ENCODE measurements at regions not wholly inside any gene's neighbourhood (a gene's known extent, or its start where the extent isn't known, plus 50 kb on each side); places are given as distances from the start of the nearest gene placed in this dataset.
A peak's percentile ranks its signal among the peaks of the same experiment; 100 is the strongest.

- 16 to 40% methylated on average over 2 of the region's 2 CpGs for WGBS, 2 donors
- H3K4me1 ChIP-seq, result no peaks in the 10 kb centered on the region
- no peak for TF ChIP-seq POLR2A (IDR thresholded peaks at IDR 0.05)
- TF ChIP-seq POLR2AphosphoS5 (IDR thresholded peaks at IDR 0.05), result peak in 3 of 4 donors; percentile 45 to 57 (median 52)
- TF ChIP-seq CTCF (IDR thresholded peaks at IDR 0.05), result peak in 3 of 4 experiments; percentile 22 to 41 (median 25)
- no peak for TF ChIP-seq EP300 (IDR thresholded peaks at IDR 0.05)
- DNase-seq, result peak; percentile 89
- intact Hi-C loops (cut with DNase I), result no loop called here
- H3K9me3 ChIP-seq, result no peaks in the 10 kb centered on the region
- no peaks in the 10 kb centered on the region for H3K27me3 ChIP-seq
- no peak overlapping the region for H3K4me3 ChIP-seq
- no peaks in the 10 kb centered on the region for H3K36me3 ChIP-seq
- H3K27ac ChIP-seq, result no peak overlapping the region
Measured at GRCh38 chrX:39705290-39705689, 392.5 kb downstream of the BCOR start.

GRCh38 chrX:39709364-39709763 lies 388.4 kb downstream of the BCOR start:
- H3K4me1 ChIP-seq, result no peaks in the 10 kb centered on the region
- no peak for TF ChIP-seq POLR2A (IDR thresholded peaks at IDR 0.05)
- no peak for TF ChIP-seq EP300 (IDR thresholded peaks at IDR 0.05)
- TF ChIP-seq POLR2AphosphoS5 (IDR thresholded peaks at IDR 0.05), result no peak
- no peak for TF ChIP-seq CTCF (IDR thresholded peaks at IDR 0.05)
- no peaks in the 10 kb centered on the region for H3K27me3 ChIP-seq
- no peak overlapping the region for H3K4me3 ChIP-seq
- no peaks in the 10 kb centered on the region for H3K36me3 ChIP-seq
- H3K27ac ChIP-seq, result no peak overlapping the region
- 100% methylated on average over 1 of the region's 1 CpG for WGBS, 2 donors
- intact Hi-C loops (cut with DNase I), result no loop called here
- H3K9me3 ChIP-seq, result no peaks in the 10 kb centered on the region
- DNase-seq, result no peak

- Histone ChIP-seq H3K4me1 (no peaks in the 10 kb centered on the region), H3K9me3 (no peaks in the 10 kb centered on the region), H3K36me3 (no peaks in the 10 kb centered on the region), H3K27ac (no peak overlapping the region), H3K27me3 (no peaks in the 10 kb centered on the region), H3K4me3 (no peak overlapping the region)
- WGBS, 2 donors, result 88% methylated on average over 2 of the region's 2 CpGs
- DNase-seq, result no peak
- intact Hi-C loops (cut with DNase I), result no loop called here
- TF ChIP-seq CTCF (IDR thresholded peaks at IDR 0.05) (no peak), EP300 (IDR thresholded peaks at IDR 0.05) (no peak), POLR2AphosphoS5 (IDR thresholded peaks at IDR 0.05) (no peak), POLR2A (IDR thresholded peaks at IDR 0.05) (no peak)
Measured at GRCh38 chrX:39709812-39710211, 387.9 kb downstream of the BCOR start.

GRCh38 chrX:39710776-39711175 lies 387.0 kb downstream of the BCOR start:
- H3K4me1 ChIP-seq, result no peaks in the 10 kb centered on the region
- H3K27me3 ChIP-seq, result no peaks in the 10 kb centered on the region
- H3K9me3 ChIP-seq, result no peaks in the 10 kb centered on the region
- intact Hi-C loops (cut with DNase I), result no loop called here
- 79 to 88% methylated on average over 1 of the region's 1 CpG for WGBS, 2 donors
- no peak overlapping the region for H3K27ac ChIP-seq
- no peaks in the 10 kb centered on the region for H3K36me3 ChIP-seq
- TF ChIP-seq CTCF (IDR thresholded peaks at IDR 0.05), result no peak
- no peak for TF ChIP-seq EP300 (IDR thresholded peaks at IDR 0.05)
- TF ChIP-seq POLR2A (IDR thresholded peaks at IDR 0.05), result no peak
- TF ChIP-seq POLR2AphosphoS5 (IDR thresholded peaks at IDR 0.05), result no peak
- no peak overlapping the region for H3K4me3 ChIP-seq
- DNase-seq, result no peak

- TF ChIP-seq POLR2AphosphoS5 (IDR thresholded peaks at IDR 0.05) (no peak), CTCF (IDR thresholded peaks at IDR 0.05) (no peak), POLR2A (IDR thresholded peaks at IDR 0.05) (no peak), EP300 (IDR thresholded peaks at IDR 0.05) (no peak)
- H3K27me3 ChIP-seq, result no peaks in the 10 kb centered on the region
- H3K4me1 ChIP-seq, result peaks cover 0 to 13% (median 0%) of the 10 kb centered on the region in 4 donors
- no peak for DNase-seq
- 81 to 83% methylated on average over 6 of the region's 6 CpGs for whole genome bisulfite sequencing, 2 donors
- no peak overlapping the region for H3K27ac ChIP-seq
- no peaks in the 10 kb centered on the region for H3K36me3 ChIP-seq
- no peak overlapping the region for H3K4me3 ChIP-seq
- intact Hi-C loops (cut with DNase I), result no loop called here
- no peaks in the 10 kb centered on the region for H3K9me3 ChIP-seq
Measured at GRCh38 chrX:39714471-39714870, 383.3 kb downstream of the BCOR start.
